ENCODE measurements at regions not wholly inside any gene's neighbourhood (a gene's known extent, or its start where the extent isn't known, plus 50 kb on each side); places are given as distances from the start of the nearest gene placed in this dataset.

DNA sequence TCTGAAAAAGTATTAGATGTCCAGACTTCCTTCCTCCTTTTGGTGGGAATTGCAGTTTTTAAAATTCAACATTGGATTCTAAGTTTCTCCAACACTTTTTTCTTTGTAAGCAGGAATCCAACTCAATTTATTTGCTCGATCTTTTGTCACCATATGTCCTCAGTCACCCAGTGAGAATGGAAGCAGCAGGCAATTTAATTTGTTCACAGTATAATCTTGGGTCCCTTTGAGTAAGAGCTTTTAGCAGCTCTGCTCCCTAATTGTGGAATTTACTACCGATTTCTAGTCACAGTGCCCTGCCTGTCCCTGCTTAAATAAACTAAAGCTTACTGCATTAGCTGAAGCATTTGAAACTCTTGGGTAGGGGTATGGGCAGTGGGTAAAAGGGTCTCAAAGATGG lies 98.6 kb downstream of the BTBD3 start:
- TF ChIP-seq, protein P1, sequence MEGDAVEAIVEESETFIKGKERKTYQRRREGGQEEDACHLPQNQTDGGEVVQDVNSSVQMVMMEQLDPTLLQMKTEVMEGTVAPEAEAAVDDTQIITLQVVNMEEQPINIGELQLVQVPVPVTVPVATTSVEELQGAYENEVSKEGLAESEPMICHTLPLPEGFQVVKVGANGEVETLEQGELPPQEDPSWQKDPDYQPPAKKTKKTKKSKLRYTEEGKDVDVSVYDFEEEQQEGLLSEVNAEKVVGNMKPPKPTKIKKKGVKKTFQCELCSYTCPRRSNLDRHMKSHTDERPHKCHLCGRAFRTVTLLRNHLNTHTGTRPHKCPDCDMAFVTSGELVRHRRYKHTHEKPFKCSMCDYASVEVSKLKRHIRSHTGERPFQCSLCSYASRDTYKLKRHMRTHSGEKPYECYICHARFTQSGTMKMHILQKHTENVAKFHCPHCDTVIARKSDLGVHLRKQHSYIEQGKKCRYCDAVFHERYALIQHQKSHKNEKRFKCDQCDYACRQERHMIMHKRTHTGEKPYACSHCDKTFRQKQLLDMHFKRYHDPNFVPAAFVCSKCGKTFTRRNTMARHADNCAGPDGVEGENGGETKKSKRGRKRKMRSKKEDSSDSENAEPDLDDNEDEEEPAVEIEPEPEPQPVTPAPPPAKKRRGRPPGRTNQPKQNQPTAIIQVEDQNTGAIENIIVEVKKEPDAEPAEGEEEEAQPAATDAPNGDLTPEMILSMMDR (IDR thresholded peaks at IDR 0.05) = no peak
- TF ChIP-seq POLR2A (IDR thresholded peaks at IDR 0.05; ENCODE audit: low read depth) = no peak
- no peak for TF ChIP-seq EP300 (IDR thresholded peaks at IDR 0.05)
- no peak for TF ChIP-seq POLR2AphosphoS5 (IDR thresholded peaks at IDR 0.05)
- no peaks in the 10 kb centered on the region for H3K9me3 ChIP-seq
- intact Hi-C loops (cut with DNase I) = no loop called here
- H3K36me3 ChIP-seq = no peaks in the 10 kb centered on the region
- peaks cover 0 to 4% (median 0%) of the 10 kb centered on the region in 4 donors for H3K4me1 ChIP-seq
- WGBS = 66% methylated on average over 2 of the region's 2 CpGs
- H3K27ac ChIP-seq (replicated peaks in 1 of 4) = no peak overlapping the region
- no peaks in the 10 kb centered on the region for H3K27me3 ChIP-seq
- H3K4me3 ChIP-seq = no peak overlapping the region
- peak; percentile 64 for DNase-seq (ENCODE audit: extremely low spot score)

DNA sequence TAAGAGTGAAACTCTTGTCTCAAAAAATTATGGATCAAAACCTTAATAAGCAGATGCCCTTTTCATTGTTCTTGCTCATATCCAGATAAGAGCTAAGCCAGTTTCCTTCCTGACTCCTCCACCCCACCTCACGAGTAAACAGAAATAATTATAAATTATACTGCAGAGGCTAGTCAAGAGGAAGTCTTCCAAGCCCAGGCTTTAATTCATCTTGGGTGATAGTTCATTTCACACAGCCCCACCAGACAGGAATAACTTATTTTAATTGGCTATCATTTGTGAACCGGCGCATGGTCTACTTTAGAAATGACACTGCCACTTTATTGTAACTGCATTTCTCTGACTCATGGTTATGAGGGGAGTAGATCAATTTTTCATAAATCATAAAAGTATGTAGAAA lies 102.0 kb downstream of the BTBD3 start:
- Histone ChIP-seq H3K36me3 (no peaks in the 10 kb centered on the region), H3K9me3 (no peaks in the 10 kb centered on the region), H3K4me3 (no peak overlapping the region), H3K27me3 (no peaks in the 10 kb centered on the region), H3K27ac (replicated peaks in 1 of 4) (no peak overlapping the region), H3K4me1 (peaks cover 0 to 4% (median 0%) of the 10 kb centered on the region in 4 donors)
- WGBS = 75% methylated on average over 3 of the region's 3 CpGs
- DNase-seq (ENCODE audit: extremely low spot score) = peak; percentile 24
- intact Hi-C loops (cut with DNase I) = no loop called here
- TF ChIP-seq EP300 (IDR thresholded peaks at IDR 0.05) = no peak
- TF ChIP-seq POLR2A (IDR thresholded peaks at IDR 0.05; ENCODE audit: low read depth) = no peak
- no peak for TF ChIP-seq POLR2AphosphoS5 (IDR thresholded peaks at IDR 0.05)
- TF ChIP-seq, protein P1 (IDR thresholded peaks at IDR 0.05) = no peak

DNA sequence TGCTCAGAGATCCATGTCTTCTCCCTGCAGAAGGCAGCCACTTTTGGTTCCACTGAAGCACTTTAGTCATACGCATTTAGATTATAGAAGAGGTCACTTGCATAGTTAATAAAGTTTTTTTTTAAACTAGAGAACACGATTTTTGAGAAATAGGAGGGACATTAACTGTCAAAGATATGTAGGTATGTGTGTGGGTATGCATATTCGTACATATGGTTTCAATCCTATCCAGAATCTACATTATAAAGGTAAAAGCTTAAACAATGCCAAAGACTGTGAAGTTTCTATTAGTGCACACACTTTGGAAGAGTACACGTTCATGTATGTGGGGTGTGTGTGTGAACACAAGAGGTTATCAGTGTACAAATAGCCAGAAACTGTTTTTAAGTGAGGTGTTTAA lies 103.2 kb downstream of the BTBD3 start:
- H3K9me3 ChIP-seq = no peaks in the 10 kb centered on the region
- TF ChIP-seq POLR2A (IDR thresholded peaks at IDR 0.05; ENCODE audit: low read depth) = no peak
- TF ChIP-seq, protein P1 (IDR thresholded peaks at IDR 0.05) = no peak
- no peak for TF ChIP-seq EP300 (IDR thresholded peaks at IDR 0.05)
- TF ChIP-seq POLR2AphosphoS5 (IDR thresholded peaks at IDR 0.05) = no peak
- no peaks in the 10 kb centered on the region for H3K4me1 ChIP-seq
- DNase-seq (ENCODE audit: extremely low spot score) = no peak
- no peaks in the 10 kb centered on the region for H3K27me3 ChIP-seq
- H3K4me3 ChIP-seq = no peak overlapping the region
- no peak overlapping the region for H3K27ac ChIP-seq (replicated peaks in 1 of 4)
- intact Hi-C loops (cut with DNase I) = no loop called here
- no peaks in the 10 kb centered on the region for H3K36me3 ChIP-seq
- 74% methylated on average over 4 of the region's 4 CpGs for WGBS

DNA sequence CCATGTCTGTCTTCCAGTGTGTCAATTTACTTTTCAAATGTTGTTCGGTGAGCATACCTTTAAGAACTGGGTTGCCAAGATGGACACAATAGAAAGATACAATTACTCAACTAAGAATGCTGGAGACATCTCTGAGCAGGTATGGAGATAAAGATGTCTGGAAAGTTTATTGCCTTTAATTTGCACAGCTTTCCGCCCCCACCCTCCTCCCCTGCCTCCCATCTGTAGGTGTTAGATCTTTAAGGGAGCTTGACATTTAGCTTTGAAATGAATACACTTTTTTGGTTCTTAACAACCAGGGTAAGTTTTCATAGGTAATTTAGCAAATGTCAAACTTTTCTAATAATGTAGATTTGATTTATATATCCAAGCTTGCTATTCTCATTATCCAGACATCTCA lies 104.4 kb downstream of the BTBD3 start:
- intact Hi-C loops (cut with DNase I) = no loop called here
- H3K4me3 ChIP-seq = no peak overlapping the region
- TF ChIP-seq POLR2AphosphoS5 (IDR thresholded peaks at IDR 0.05) (no peak), POLR2A (IDR thresholded peaks at IDR 0.05; ENCODE audit: low read depth) (no peak), EP300 (IDR thresholded peaks at IDR 0.05) (no peak)
- TF ChIP-seq, protein P1 (IDR thresholded peaks at IDR 0.05) = no peak
- H3K36me3 ChIP-seq = no peaks in the 10 kb centered on the region
- WGBS = 95% methylated on average over 2 of the region's 2 CpGs
- H3K9me3 ChIP-seq = no peaks in the 10 kb centered on the region
- H3K27me3 ChIP-seq = no peaks in the 10 kb centered on the region
- no peak overlapping the region for H3K27ac ChIP-seq (replicated peaks in 1 of 4)
- DNase-seq (ENCODE audit: extremely low spot score) = peak; percentile 39
- no peaks in the 10 kb centered on the region for H3K4me1 ChIP-seq

DNA sequence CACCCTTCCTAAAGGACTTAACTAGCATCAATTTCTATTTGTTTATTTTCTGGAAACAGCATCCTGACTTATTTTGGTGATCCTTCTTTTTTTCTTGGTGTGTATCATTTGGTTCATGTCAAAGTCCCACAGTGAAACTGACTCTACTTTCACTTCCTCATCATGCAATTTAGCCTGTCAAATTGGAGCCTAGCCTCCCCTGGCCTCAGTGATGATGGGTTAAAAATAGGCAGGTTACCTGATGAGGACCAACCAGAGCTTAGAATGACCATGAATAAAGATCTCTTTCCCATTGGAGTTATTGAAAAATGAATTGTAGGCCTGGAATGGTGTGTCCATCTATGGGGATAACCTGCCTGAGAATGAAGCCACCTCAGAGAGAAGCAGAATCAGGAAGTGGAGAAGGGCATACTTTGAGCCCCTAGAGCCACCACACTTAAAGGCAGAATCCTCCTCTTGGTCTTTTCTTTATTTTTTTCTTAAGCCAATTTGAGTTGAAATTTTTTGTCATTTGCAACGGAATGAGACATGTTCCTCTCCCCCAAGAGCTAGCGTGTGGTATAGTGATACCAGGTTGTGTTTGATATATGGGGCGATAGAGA lies 105.6 kb downstream of the BTBD3 start:
- Histone ChIP-seq H3K9me3 (no peaks in the 10 kb centered on the region), H3K36me3 (no peaks in the 10 kb centered on the region), H3K27me3 (no peaks in the 10 kb centered on the region), H3K27ac (replicated peaks in 1 of 4) (no peak overlapping the region), H3K4me1 (no peaks in the 10 kb centered on the region), H3K4me3 (no peak overlapping the region)
- TF ChIP-seq POLR2AphosphoS5 (IDR thresholded peaks at IDR 0.05) (no peak), POLR2A (IDR thresholded peaks at IDR 0.05; ENCODE audit: low read depth) (no peak), EP300 (IDR thresholded peaks at IDR 0.05) (no peak)
- TF ChIP-seq, protein P1 (IDR thresholded peaks at IDR 0.05) = no peak
- intact Hi-C loops (cut with DNase I) = no loop called here
- 75% methylated on average over 3 of the region's 3 CpGs for WGBS
- DNase-seq (ENCODE audit: extremely low spot score) = peak; percentile 34
